GM19240 (cell line): ENCODE measurements at regions not wholly inside any gene's neighbourhood (a gene's known extent, or its start where the extent isn't known, plus 50 kb on each side); places are given as distances from the start of the nearest gene placed in this dataset.
A peak's percentile ranks its signal among the peaks of the same experiment; 100 is the strongest.
"Not testable (repeated sequence)": the region's sequence is repeated elsewhere in the genome, so short reads cannot be mapped to it uniquely, and the experiment has no call there.

ENCODE experiments used
- DNase-seq: peaks from one replicate; pipeline ENCODE4 v3.0.0; 2011; ENCODE audit warnings: low spot score; ENCODE audit not compliant: insufficient read length

DNA sequence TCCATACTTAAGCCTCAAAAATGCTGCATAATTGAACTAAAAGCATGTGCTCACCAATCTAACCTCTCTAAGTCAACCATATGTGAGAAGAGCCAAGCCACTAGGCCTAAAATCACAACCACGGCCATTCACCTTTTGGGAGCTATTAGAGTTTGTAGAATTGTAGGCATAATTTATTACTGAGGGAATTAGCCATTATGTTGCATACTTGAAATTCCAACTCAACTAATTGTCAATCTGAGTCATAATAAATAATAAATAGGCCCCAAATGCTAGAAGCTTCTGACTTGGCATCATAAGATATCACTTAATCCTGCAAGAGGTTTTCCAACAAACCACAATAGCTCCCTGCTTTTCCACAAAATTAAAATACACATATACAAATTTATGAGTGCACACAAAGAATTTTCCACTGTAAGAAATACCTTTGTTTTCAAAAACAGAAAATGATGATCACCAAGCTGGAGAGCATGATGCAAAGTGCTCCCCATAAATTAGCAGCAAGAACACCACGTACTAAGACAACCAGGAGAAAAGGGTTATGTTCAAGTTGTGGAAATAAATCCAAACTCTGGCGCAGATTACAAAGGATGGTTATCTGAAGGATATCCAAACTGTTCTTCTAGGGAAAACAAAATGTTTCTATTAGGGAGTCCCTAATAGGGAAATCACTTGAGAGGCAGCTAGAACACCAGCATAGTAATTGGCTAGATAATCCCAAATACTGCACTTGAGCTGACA, 250.0 kb upstream of the SLC30A5 start:
- DNase-seq = no peak

DNA sequence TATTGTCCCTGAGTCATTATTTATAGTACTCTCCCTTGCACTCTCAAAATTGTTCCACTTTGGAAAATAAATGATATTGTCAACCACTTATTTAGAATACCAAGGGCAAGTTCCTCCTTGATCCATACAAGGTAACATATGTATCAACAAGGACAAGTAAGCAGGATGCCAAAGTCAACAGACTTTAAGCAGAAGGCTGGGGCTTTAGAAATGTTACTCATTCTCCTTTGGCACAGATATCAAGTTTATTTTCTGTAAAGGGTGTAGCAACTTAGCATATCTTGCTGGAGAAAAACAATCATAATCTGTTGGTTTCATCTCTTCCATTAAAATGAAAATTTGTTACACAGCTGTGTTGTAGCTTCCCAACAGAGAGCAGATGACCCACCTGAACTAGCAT, 248.7 kb upstream of the SLC30A5 start:
- DNase-seq = no peak

DNA sequence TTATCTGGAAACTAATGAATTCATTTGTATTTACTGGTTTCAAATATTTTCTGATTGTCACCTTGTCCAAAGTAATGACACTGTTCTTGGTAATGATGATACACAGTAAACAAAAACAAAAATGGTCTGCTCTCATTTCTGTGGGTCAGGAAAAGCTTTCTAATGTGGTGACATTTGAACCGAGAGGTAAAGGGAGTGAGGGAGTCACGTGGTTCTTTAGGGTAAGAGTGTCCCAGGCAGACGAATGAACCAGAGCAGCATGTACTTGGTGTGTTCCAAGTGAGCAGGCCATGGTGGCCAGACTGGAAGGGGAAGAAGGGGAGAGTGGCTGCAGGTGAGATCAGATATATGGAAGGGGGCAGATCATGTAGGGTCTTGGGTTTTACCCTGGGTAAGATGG, 247.0 kb upstream of the SLC30A5 start:
- DNase-seq = no peak

DNA sequence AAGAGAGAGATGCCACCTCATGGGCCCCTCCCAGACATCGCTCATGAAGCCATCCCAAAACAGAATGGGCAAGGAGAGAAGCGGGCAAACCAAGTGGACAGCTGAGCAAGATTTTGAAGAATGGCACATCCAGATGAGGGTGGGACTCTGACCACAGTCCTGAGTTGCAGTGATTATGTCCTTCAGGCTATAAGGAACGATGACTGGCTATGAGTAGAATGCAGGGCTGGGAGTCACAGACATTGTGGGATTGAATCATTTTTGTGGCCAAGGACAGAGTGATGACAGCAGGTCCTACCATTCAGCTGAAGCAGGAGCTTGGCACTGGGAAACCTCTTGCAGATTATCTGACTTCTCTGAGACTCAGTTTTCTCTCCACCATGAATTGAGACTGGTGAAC, 245.7 kb upstream of the SLC30A5 start:
- no peak for DNase-seq

DNA sequence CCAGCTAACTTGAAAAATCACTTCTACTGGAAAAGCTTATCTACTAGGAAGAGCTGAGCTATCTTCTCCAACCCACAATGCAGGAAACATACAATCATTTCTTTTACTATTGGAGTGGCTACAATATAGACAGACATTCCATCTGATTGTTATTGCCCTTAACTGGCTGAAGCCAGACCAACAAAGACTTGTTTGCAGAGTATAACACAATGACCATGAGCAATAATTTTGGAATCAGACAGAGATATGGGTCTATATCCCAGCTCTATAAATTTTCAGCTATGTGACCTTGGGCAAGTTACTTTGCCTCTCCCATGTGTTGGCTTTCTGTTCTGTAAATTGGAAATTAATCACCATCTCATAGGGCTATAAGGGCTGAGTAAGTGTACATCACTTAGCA, 244.7 kb upstream of the SLC30A5 start:
- DNase-seq = no peak

DNA sequence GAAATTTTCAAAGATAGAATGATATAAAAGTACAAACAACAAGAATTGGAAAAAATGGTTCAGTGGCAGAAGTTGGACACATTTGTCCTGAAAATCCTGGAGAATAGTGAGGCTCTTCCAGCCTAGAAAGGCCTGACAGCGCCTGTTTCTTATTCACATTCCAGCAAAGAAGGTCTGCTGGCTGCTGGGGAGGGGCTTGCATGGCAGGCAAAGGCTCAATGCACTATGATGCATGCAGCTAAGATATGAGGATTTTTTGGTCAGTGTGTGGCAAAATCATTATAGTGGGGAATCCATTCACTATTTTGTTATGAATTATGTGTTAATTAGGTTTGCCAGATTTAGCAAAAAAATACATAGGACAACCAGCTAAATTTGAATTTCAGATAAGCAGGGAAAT, 243.9 kb upstream of the SLC30A5 start:
- no peak for DNase-seq

DNA sequence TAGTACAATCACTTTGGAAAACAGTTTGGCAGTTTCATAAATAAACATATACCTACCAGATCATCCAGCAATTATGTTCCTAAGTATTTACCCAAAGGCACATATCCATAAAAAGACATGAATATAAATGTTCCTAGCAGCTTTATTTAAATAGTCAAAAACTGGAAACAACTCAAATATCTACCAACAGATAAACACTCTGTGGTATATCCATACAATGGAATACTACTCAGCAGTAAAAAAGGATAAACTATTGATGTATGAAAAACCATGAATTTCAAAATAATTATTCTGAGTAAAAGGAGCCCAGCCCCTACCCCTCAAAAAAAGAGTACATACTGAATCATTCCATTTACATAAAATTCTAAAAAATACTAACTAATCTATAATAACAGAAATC, 232.7 kb upstream of the SLC30A5 start:
- no peak for DNase-seq

DNA sequence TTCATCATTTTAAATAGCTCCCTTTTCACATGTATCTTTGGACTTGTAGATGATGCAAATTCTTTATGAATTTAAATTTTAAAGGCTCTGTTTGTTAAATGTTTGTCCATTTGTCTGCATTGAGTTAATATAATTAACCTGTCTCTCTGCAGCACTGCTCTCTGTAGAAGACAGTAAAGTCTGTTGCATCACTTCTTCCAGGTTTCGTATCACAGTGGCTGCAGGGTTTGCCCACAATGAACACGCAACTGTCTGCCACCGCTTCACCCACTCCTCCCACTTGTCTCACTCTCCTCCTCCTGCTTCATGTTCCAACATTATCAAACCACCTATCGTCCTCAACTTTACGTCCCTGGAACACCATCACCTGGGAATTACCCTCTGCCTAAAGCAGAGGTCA, 231.3 kb upstream of the SLC30A5 start:
- no peak for DNase-seq

DNA sequence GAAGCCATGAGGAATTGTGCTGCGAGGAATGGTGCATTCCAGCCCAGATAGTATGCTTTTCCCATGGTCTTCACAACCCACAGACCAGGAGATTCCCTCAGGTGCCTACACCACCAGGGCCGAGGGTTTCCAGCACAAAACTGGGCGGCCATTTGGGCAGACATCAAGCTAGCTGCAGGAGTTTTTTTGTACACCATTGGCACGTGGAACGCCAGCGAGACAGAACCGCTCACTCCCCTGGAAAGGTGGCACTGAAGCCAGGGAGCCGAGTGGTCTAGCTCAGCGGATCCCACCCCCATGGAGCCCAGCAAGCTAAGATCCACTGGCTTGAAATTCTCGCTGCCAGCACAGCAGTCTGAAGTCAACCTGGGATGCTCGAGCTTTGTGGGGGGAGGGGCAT, 228.6 kb upstream of the SLC30A5 start:
- DNase-seq = not testable (repeated sequence)

DNA sequence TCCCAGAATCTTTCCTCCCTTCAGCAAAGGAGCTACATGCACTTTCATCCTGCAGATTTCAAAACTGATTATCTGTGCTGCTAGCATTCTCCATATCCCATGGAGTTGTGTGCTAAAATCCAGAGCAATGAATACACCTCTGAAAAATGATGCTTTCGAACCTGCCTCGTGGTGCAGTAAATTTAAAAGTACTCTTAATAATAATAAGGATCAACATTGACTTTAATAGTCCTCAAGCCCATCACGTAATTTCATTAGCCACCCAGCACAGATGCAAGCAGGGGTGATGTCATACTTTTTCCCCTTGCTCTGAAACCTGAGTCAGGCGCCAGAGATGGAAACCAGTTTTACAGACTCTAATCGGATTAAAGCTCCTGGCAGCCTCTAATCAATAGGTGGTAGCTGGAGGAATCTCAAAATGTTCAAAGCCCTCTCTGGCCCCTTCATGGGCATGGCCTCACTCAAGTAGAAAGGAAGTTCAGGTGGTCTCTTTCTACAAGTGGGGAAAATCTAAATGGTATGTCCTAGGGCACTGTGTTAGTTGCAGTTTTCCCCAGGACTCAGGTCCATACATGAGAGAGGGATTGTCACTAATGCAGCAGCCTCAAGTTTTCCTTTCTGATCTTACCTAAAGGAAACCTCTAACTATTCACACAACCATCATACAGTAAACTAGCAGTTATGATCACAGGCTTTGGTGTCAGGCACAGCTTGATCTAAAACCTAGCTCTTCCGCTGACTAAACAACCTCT, 221.6 kb upstream of the SLC30A5 start:
- no peak for DNase-seq

DNA sequence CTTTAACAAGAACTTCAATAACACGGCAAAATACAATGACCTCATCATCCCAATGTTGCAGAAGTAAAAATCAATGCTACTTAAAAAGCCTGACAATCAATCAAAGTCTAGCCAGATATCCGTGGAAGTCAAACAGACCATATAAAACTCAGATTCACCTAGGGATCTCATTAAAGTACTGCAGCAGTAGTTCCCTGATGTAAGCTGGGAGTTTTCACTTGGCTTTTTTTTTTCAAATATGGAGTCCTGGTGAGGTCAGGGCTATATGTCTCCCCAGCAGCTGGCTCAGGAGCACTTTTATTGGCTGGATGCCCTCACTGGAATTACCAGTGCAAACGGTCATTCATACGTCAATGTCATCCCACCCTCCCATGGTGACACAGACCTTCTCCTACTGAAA, 220.6 kb upstream of the SLC30A5 start:
- DNase-seq = no peak

DNA sequence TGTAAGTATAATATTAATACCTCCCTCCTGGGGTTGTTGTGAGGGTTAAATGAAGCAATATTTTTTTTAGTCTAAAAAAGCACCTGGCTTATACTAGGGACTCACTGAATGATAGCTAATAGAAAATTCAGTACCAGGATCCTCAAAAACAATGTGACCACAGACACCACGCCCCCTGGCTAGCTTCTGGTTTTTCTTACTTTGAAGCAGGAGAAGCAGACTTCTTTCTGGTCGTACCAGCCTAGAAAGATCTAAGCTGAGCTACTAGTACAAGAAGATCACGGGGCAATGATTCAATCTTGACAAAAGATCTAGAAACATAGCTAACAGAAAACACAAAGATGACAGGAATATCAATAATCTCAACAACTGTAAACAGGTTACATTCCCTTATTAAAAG, 218.5 kb upstream of the SLC30A5 start:
- no peak for DNase-seq

DNA sequence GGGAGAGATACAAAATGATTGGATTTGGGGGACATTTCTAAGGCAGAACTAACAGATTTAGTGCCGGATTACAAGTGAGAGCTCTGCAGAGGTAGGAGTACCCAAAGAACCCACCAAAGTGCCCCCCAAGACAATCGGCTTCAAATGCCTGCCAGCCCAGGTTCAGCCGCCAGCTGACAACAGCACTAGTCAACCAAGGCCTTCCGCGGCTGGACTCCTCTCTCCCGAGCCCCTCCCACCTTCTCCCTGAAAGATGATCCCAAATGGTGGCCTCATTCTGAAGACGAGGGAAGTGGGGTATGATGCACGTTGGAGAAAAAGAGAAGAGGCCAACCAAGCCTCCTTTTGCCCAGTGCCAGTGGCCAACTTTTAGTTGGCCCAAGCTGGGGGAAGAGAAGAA, 210.4 kb upstream of the SLC30A5 start:
- DNase-seq = no peak

DNA sequence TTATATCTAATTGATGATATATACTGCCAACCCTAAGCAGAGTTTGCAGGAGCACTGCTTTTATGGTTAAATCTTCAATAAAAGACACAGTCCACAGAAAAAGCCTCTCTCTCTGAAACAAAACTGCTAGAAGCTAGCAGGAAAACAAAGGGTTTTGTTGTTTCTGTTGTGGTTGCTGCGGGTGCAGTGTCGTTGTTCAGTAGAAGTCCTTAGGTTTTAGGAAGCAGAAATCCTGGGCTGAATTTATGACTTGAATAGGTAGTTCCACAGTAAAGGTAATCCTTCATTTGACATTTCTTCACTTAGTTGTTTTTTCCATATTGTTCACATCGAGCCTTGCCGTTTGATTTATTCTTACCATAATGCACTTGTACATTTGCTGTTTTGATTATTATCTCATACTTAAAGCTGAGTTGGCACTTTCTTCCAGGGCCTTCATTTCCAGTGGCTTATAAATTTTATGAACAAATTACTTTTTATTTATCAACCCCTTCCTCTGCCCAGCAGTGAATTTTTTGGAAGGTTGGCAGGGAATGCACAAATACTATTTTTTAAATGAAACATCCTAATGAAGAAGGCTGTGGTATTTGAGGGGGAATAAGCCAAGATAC, 209.6 kb upstream of the SLC30A5 start:
- no peak for DNase-seq

DNA sequence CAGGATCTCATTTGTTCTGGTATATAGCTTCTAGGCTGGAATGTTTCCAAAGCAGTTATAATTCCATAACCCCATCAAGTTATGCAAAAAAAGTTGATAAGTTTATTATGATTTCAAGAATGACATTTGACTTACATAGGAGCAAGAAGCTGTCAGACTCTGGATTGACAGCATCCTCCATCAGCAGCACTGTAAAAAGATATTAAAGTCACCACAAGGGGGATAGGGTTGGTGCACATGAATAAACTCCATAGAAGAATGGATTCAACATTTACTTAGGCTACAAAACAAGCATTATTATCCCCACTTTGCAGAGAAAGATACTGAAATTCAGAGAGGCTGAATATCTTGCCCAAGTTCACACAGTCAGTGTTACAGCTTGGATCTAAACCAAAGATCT, 208.9 kb upstream of the SLC30A5 start:
- DNase-seq = no peak

DNA sequence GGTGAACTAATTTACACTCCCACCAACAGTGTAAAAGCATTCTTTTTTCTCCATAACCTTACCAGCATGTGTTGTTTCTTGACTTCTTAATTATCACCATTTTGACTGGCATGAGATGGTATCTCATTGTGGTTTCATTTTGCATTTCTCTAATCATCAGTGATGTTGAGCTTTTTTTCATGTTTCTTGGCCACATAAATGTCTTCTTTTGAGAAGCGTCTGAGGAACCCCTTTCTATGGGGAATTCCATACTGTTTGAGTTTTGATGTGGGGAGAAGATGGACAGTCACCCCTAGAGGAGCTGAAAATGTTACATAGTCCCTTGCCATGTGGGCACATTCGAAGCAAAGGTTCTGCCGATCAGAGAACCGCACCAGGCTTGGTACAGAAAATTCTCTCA, 207.0 kb upstream of the SLC30A5 start:
- DNase-seq = no peak

DNA sequence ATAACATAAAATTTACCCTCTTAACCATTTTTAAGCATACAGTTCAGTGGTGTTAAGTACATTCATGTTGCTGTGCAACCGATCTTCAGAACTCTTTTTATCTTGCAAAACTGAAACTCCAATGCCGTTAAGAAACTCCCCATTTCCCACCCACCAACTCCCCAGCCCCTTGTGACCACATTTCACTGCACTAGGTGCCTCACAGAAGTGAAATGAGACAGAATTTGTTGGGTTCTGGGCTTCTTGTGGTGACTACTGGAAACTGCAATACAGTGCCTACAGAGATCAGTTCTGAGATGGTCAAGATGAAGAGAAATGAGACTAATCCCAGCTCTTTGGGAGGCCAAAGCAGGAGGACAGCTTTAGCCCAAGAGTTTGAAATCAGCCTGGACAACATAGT, 202.1 kb upstream of the SLC30A5 start:
- peak; percentile 5 for DNase-seq

DNA sequence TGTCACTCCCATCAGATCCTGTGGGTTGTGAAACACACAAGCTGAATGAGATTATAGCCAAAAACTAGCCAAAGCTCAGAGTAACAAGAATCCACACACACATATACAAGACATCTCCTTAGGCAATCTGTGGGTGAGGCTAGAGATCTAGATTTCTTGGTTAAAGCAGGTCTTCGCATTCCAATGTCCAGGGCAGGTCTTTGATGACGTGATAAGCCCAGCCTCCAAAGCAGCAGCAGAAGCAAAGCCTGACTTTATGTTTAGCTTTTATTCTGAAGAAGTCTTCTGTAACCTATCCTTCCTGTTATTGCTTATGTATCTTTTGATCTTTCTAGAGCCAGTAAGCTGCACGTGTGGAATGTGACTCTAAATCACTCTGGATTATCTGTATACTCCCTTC, 199.1 kb upstream of the SLC30A5 start:
- DNase-seq = no peak

DNA sequence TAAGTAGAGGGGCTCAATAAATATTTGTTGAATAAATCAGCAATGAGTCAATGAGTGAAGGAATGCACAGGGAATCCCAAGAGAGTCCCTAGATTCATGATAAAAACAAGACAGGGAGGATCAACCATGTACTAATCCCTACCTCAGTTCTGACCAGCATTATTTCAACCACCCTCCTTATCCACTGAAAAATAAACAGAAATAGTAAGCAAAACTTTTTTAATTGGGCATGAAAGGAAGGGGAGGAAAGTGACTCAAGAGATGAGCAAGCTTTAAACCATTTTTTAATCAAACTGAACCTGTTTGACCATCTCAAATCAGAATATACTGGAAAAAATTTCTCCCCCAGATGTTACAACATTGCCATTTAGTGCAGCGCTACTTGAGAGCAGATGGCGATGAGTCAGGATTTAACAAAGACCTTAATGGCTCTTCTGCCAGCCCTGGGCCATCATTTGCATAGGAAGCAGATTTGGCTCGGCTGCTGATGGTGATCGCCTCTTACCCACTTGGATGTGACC, 194.8 kb upstream of the SLC30A5 start:
- no peak for DNase-seq

DNA sequence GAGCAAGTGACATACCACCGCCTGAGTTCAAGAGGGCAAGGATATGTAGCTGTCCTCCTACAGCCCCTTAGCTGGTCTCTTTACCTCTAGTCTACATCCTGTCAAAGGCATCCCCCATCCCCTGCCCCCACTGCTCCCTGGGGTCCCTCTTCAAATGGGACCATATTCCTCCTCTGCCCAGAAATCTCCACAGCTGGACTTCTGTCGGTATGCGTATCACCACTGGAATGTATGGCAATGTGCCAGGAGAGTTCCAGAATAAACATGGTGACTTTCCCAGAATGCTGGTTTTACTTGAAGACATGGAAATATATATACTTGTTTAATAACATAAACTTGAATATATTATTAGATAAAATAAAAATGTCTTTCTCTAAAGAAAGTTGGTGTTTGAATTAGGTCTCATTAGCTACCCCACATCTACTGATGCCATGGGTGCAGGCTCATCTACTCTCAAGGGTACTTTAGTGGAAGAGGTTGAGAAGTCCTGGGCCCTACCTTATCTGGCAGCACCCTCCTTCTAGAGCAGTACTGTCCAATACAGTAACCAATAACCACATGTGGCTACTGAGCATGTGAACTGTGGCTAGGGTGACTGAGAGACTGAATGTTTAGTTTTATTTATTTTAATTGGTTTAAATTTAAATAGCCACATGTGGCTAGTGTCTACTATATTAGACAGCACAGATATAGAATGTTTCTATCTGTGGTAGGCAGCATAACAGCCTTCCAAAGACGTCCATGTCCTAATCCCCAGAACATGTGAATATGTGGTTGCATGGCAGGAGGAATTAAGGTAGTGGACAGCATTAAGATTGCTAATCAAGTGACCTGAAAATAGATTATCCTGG, 181.7 kb upstream of the SLC30A5 start:
- no peak for DNase-seq

DNA sequence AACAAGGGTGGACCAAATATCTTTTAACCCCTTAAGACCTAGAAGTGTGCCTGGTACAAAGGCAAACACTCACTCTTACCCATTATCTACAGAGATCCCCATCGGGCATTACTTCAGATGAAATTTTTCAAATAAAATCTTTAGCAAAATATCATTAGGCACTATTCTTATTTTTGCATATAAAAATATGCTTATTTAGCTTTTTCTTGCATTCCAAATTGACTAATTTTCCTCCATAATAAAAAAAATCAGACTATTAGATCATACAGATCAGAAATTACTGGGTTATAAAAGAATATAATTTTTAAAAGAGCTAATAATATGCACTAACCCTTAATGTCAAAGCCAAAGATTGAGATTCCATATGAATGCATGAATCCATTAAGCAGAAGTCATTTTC, 178.7 kb upstream of the SLC30A5 start:
- no peak for DNase-seq

DNA sequence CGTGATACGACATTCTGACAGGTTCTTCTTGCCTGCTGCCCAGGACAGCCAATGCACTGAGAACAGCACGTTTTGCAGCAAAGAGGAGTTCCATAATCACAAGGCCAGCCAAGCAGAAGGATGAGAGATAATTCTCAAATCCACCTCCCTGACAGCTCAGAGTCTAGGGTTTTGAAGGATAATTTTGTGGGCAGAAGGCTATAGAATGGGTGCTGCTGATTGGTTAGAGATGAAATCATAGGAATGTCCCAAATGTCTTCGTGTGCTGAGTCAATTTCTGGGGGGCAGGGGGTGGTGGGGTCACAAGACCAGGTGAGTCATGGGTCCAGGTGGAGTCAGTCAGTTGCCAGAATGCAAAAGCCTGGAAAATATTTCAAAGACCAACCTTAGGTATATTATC, 175.5 kb upstream of the SLC30A5 start:
- no peak for DNase-seq
